DND-41 (cell line): ENCODE measurements at regions not wholly inside any gene's neighbourhood (a gene's known extent, or its start where the extent isn't known, plus 50 kb on each side); places are given as distances from the start of the nearest gene placed in this dataset.

Experiments
- EZH2 ChIP-seq: IDR thresholded peaks from 3 replicates; pipeline ENCODE4 v1.6.1; 2012; ENCODE audit warnings: borderline replicate concordance, low read depth, mild to moderate bottlenecking, moderate library complexity, low read length, inconsistent platforms; ENCODE audit not compliant: severe bottlenecking
- TF ChIP-seq, protein P1 (sequence below): IDR thresholded peaks from 2 replicates; pipeline ENCODE4 v1.5.1; 2012; ENCODE audit warnings: borderline replicate concordance, low read length, moderate library complexity, mild to moderate bottlenecking; ENCODE audit not compliant: poor library complexity, severe bottlenecking; ENCODE audit errors: extremely low read depth

DNA sequence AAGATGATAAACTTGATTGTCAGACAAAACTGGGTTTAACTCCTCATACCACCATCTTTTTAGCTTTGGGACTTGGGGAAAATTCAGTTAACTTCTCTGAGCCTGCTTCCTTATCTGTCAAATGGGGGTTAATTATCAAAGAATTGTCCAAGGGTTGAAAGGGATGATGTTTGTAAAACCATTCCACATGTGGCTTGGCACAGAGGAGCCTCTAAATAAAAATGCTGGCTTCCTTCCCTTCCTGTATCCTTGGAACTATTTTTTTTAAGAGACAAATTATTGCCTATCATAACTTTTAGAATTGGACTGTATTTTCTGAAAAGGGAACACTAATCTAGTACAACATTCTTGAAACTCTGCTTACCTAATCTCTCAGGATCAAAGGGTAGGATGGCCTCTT lies 143.4 kb upstream of the USP24 start:
- TF ChIP-seq, protein P1, sequence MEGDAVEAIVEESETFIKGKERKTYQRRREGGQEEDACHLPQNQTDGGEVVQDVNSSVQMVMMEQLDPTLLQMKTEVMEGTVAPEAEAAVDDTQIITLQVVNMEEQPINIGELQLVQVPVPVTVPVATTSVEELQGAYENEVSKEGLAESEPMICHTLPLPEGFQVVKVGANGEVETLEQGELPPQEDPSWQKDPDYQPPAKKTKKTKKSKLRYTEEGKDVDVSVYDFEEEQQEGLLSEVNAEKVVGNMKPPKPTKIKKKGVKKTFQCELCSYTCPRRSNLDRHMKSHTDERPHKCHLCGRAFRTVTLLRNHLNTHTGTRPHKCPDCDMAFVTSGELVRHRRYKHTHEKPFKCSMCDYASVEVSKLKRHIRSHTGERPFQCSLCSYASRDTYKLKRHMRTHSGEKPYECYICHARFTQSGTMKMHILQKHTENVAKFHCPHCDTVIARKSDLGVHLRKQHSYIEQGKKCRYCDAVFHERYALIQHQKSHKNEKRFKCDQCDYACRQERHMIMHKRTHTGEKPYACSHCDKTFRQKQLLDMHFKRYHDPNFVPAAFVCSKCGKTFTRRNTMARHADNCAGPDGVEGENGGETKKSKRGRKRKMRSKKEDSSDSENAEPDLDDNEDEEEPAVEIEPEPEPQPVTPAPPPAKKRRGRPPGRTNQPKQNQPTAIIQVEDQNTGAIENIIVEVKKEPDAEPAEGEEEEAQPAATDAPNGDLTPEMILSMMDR, result no peak
- TF ChIP-seq EZH2, result no peak
